ENCODE measurements at regions not wholly inside any gene's neighbourhood (a gene's known extent, or its start where the extent isn't known, plus 50 kb on each side); places are given as distances from the start of the nearest gene placed in this dataset.
A peak's percentile ranks its signal among the peaks of the same experiment; 100 is the strongest.

GRCh38 chr4:180153587-180153986 is 2089.6 kb upstream of the TENM3 start:
- DNase-seq (ENCODE audit: low spot score), result no peak

DNA sequence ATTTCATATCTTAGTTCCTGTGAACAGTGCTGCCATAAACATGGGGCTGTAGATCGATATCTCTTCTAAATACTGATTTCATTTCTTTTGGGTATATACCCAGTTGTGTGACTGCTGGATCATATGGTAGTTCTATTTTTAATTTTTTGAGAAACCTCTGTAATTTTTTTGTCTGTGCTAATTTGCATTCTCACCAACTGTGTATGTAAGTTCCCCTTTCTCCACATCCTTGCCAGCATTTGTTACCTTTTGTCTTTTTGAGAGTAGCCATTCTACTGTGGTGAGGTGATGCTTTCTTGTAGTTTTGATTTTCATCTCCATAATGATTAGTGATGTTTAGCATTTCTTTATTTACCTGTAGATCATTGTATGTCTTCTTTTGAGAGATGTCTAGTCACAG is 2086.5 kb upstream of the TENM3 start:
- DNase-seq (ENCODE audit: low spot score), result no peak

GRCh38 chr4:180160195-180160983 is 2082.8 kb upstream of the TENM3 start:
- peak; percentile 1 for DNase-seq (ENCODE audit: low spot score)

GRCh38 chr4:180164799-180165198 is 2078.4 kb upstream of the TENM3 start:
- DNase-seq (ENCODE audit: low spot score), result no peak

GRCh38 chr4:180169394-180169793 is 2073.8 kb upstream of the TENM3 start:
- DNase-seq (ENCODE audit: low spot score), result no peak

DNA sequence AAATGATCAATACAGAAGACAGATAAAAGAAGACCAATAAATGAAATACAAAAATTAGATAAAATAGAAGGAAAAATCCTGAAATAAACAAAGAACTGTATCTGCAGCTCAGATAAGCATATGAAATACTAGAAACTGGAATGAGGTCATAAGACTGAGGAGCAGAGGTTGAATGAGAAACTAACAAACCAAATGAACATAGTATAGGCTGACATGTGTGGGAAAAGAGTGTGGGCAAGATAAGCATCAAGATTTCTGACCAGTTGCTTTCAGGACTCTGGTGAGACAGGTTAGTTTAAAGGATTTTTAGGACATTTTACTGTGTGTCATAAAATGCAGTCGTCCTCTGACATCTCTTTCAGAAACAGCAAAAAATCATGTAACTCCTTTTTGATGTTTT is 2073.2 kb upstream of the TENM3 start:
- DNase-seq (ENCODE audit: low spot score), result no peak

GRCh38 chr4:180179146-180179545 is 2064.1 kb upstream of the TENM3 start:
- DNase-seq (ENCODE audit: low spot score), result no peak

- DNase-seq (ENCODE audit: low spot score), result no peak
Observed at GRCh38 chr4:180189666-180190065, 2053.5 kb upstream of the TENM3 start.

DNA sequence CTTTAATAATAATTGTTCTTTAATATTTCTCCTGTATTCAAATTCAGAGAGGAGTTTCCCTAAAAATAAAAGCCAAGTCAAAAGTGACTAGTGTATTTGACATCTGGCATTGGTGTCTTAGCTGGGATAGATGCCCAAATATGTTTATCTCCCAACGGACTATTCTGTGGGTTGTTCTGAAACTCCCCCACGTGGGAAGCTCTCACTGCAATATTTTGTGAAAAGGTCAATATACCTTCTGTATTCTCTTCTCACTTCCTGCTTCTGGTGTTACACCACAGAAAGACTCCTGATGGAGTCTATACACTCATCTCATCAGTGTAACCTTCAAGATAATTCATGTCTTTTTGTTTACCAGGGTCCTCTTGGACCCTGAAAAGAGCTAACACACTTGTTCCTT is 2052.8 kb upstream of the TENM3 start:
- no peak for DNase-seq (ENCODE audit: low spot score)

DNA sequence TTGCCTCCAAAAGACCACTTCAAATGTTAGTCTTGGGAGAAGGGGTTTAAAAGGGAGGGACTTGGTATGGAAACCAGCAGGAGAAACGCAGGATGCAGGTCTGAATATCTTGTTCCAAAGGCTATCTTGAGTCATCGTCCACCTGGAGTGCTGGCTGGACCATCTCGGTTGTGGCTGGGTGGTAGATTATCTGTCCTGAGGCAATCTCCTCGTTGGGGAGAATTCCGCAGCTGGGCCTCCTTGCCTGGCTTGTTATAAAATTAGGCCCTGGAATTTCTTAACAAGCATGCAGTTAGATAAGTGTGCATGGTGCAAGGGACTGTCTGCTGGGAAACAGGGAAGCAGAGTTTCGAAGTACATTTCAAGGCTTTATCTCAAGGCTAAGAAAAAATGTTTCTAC is 2045.7 kb upstream of the TENM3 start:
- DNase-seq (ENCODE audit: low spot score), result no peak

DNA sequence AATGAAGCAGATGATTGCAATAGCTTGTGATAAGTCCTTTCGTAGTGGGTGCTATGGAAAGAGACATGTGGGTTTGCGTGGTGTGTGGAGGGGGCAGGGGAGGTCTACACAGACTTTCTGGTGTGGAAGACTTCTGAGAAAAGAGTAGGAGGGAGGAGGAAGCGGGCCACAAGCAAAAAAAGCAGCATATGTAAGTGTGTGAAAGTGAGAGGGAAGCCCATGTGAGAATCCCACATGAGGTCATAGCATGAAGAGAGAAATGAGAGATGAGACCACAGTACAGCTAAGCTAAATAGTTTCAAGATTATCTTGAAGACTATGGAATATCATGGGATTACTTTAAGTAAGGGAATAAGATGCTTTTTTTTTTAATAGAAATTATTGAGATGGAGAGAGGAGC is 2039.9 kb upstream of the TENM3 start:
- no peak for DNase-seq (ENCODE audit: low spot score)

GRCh38 chr4:180205276-180205675 is 2037.9 kb upstream of the TENM3 start:
- no peak for DNase-seq (ENCODE audit: low spot score)

DNA sequence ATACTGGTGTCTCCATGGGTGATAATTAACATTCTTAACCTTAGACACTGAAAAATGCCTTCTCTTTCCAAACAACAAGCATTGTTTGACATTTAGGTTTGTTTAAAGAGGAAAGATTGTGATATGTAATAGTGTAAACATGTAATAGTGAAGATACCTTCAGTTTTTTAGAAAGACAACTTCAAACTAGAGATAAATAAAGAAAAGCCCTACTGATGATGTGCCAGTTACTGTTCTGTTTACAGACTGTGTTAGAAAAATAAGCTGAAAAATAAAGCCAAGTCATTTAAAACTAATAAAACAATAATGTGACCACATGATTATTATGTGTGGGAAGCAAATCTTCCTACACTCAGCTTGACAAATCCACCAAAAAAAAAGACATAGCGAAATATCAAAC is 2035.3 kb upstream of the TENM3 start:
- DNase-seq (ENCODE audit: low spot score), result no peak

DNA sequence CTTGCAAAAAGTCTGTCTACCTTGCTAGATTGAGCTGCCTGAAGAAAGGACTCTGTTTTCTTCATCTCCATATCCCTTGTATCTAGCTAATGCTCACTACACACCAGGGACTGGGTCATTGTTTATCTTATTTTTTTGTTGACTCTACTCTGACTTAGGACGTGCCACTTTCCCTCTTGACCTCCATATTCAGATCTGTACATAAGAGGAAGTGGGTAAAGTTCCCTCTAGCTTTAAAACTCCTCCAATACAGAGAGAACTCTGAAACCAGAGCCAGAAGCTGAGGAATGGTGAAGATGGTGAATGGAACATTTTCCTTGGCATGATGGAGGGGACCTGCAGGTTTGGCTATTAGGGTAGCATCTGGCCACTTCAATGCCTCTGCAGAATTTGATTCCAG is 2026.1 kb upstream of the TENM3 start:
- DNase-seq (ENCODE audit: low spot score), result no peak

GRCh38 chr4:180219080-180219479 is 2024.1 kb upstream of the TENM3 start:
- DNase-seq (ENCODE audit: low spot score), result no peak

DNA sequence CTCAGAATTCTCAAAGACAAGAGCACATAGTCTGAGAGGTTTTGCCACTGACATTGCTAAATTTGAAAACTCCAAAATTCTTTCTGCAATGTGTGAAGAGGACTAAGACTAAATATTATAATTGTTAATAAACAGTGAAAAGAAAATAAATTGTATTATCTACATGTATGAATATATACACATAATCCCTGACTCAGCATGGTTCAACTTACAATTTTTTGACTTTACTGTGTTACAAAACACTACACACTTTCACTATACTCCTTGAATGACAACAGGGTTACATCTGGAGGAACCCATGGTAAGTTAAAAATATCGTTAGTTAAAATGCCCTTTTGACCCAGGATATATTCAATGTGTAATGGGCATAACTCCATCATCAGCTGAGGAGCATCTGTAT is 2017.2 kb upstream of the TENM3 start:
- DNase-seq (ENCODE audit: low spot score), result no peak

DNA sequence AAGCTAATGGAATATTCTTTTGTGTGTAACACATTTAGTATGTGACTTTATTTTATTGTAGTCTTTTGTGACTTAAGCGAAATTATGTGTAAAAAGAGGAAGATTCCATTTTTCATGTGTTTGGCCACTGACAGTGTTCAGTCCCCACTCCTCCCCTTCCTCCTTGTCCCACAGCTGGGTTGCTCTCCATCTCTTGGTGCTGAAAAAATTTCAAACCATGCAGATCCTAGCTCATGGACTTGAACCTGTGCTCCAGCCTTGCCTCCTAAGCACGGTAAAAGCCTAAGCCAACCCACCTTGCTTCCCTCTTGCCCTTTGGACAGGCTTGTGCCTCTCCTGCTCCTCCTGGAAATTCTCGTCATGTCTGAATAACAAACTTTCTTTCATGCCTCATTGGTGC is 2008.5 kb upstream of the TENM3 start:
- no peak for DNase-seq (ENCODE audit: low spot score)

- DNase-seq (ENCODE audit: low spot score), result no peak
Observed at GRCh38 chr4:180240670-180241069, 2002.5 kb upstream of the TENM3 start.

- no peak for DNase-seq (ENCODE audit: low spot score)
Observed at GRCh38 chr4:180253419-180253818, 1989.8 kb upstream of the TENM3 start.

DNA sequence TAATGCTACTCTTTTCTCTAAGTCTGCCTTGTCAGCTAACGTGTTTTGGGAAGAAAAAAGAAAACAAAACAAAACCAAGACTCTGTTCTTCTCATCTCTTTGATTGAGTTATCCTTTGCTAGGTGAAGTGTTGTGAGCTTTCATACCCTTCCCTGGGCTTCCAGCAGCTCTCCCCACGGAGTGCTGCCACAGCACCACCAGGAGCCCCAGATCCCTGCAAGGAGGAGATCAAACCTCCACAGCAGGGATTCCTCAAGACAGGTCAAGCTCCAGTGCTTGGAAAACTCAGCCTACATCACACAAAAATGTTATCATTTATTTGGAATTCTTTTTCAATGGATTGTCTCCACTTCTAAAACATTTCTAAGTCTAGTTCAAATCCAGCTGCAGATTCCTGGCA is 1981.9 kb upstream of the TENM3 start:
- DNase-seq (ENCODE audit: low spot score), result no peak

- no peak for DNase-seq (ENCODE audit: low spot score)
Observed at GRCh38 chr4:180280076-180280475, 1963.1 kb upstream of the TENM3 start.

GRCh38 chr4:180280726-180281297 is 1962.4 kb upstream of the TENM3 start:
- DNase-seq (ENCODE audit: low spot score), result no peak

DNA sequence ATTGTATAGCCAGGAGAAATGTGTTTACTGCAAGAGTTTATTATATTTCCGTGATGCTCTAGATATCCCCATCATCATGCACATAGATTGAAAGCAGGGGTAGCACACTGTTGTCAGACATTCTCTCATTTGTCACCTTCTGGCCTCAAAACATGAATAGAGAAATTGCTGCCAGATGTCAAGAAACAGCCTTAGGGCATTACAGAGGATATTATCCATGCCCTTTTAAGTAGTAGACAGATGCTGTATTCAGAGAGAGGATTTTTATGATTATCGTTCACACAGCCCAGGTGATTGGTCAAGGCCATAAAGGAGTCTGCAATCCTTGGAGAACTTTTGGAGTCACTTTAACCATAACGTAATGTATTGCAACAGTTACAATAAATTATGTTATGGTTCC is 1961.5 kb upstream of the TENM3 start:
- no peak for DNase-seq (ENCODE audit: low spot score)

GRCh38 chr4:180284267-180284666 is 1958.9 kb upstream of the TENM3 start:
- DNase-seq (ENCODE audit: low spot score), result no peak

All from AG08395 (cell line).